Pulmonary artery endothelial cell (primary cell): ENCODE measurements at regions not wholly inside any gene's neighbourhood (a gene's known extent, or its start where the extent isn't known, plus 50 kb on each side); places are given as distances from the start of the nearest gene placed in this dataset.

Experiments used
- DNase-seq: peaks from one replicate; pipeline ENCODE4 v3.0.0-alpha.2; 2011; ENCODE audit warnings: low read depth, low spot score

DNA sequence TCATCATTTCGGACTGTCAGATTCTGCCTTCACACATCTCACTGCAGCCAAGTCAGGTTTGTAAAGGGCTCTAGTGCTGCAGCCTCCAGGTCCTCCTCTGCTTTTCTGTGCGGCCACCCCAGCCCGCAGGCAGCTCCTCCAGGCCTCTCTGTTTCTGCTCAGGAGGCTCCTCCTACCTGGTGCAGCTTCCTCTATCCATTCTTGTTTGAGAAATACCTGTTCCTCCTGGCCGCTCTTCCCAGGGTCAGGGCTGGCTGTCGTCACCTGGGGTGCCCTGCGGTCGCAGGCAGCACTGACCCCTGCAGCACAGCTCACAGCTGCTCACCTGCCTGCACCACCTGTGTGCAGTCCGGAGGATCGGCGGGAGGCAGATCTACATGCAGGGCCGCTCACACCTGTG is 387.7 kb upstream of the IRX4 start:
- no peak for DNase-seq

DNA sequence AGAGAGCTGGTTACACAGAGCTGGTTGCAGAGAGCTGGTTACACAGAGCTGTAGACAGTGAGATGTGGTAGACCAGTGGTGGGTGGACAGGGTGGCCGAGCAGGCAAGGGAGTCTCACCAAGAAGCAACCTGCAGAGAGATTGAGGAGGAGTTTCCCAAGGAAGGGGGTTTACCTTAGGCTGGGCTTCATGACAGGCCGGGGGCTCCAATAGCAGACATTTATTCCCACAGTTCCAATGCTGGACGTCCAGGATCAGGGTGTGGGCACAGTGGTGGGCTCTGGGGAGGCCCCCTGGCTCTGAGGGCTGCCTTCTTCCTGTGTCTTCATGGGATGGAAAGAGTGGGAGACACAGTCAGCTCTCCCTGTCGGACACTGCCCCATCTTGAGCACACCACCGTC is 386.9 kb upstream of the IRX4 start:
- no peak for DNase-seq

DNA sequence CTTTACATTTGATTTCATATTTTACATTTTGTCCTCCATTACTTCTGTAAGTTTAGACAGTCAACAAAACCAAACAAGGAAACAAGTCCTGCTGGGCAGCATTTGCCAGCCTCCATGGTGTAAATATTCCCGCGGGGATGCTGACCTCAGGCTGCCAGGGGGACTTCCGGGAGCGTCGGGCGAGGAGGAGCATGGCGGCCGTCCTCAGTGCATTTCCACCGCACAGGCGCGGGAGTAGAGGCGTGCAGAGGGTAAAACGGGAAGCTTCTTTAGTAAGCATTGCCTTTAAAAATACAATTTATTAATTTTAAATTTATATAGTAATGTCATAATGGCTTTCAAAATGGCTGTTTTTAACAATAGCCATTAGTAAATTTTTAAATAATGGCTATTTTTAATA is 385.3 kb upstream of the IRX4 start:
- DNase-seq = no peak

DNA sequence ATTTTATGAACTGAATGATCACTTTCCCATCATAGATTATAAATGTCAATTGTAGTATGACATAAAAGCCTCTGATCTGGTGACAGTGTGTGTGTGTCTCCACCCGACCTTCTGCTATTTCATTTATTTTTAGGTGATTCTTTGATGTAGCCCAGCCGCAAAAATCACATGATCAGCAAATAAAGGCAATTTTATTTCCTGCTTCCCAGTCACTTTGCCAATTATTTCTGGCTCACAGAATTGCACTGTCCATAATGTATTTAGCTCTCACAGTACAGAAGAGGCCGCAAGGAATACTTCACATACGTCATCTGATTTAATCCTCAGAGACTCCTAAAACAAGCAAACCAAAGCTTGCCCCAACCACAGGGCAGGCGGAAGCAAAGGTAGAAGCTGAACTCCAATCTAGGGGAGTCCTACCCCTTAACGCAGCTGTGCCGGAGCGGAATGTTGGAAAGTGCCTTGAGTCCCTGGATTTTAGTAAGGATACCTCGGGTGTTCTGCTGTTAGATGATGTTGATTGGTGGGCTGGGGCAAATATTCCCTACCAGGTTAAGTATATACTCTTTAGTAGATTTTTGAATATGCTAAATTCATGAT is 384.0 kb upstream of the IRX4 start:
- DNase-seq = no peak

DNA sequence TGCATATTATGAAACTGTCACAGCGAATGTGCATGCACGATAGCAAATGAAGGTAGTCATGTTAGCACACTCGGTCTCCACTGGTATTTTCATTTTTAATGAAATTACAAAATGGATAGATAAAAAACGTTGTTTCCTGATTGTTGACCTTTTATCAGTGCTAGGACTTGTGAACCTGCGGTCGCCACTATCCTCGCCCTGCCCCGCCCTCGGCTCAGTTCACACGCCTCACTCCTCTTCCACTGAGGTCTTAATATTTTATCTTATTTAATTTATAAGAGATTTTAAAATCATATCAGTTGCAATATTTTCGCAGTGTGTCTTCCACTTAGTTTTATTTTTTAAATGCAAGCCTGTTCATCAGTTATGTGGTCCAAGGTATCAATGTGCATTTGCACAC is 382.6 kb upstream of the IRX4 start:
- no peak for DNase-seq

DNA sequence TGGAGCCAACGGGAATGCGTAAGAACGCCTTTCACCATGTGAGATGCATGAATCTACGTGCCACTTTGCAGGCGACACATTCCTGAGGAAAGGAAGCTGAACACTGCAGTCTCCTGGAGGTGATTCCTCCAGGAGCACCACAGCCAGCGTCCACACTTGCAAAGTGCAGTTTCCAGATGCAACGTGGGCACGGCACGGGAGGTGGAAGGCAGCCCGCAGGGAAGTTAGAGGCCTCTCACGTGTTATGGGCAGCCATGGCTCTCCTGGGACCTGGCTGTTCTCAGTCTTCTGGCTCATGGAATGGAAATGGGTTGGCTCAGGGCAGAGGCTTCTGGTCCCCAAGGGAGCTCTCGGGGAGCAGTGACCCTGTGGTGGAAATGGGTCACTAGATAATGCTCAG is 381.0 kb upstream of the IRX4 start:
- DNase-seq = no peak

DNA sequence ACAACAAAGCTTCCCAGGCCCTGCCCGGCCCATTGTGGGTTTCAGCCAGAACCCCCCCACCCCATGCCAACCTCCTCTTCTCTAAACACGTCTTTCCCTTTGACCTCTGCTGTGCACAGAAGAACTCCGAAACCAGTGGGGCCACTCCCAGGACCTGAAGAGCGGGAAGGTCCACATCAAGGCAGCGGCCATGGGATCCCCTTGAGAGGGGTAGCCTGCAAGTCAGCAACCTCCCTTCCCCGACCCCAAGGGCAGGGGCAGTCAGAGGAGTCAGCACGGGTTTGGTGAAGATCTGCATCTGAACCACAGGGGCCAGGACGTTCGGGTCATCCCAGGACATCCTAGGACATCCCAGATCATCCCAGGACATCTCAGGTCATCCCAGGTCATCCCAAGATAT is 379.9 kb upstream of the IRX4 start:
- no peak for DNase-seq

DNA sequence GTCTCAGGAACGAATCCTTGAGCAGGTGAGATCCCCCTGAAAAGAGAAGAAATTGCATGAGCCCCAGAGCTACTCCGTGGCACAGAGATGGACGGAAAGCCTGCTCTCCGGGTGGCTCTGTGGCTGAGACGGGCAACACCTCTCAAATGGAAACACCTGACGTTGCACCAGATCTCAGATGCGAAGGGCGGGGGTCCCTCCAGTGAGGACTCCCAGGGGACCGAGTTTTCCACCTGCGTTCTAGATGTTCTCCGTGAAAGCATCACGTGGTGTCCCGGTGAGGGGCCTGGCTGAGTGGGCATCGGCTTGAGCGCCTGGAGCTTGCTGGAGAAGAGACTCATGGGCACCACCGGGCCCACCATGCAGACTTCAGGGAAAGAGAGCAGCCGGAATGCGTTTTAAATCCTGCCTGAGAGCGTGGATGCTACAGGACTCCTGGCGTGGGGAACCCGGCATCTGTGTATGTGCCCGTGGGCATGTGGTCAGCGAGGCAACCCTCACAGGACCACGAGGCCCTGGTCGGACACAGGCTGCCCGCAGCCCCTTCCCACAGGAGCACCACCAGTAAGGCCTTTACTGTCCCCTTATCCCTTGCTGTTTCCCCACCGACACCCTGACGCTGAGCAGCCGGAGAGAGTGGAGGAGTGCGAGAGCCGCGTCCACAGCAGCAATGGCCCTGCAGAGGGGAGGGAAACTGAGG is 378.4 kb upstream of the IRX4 start:
- no peak for DNase-seq

DNA sequence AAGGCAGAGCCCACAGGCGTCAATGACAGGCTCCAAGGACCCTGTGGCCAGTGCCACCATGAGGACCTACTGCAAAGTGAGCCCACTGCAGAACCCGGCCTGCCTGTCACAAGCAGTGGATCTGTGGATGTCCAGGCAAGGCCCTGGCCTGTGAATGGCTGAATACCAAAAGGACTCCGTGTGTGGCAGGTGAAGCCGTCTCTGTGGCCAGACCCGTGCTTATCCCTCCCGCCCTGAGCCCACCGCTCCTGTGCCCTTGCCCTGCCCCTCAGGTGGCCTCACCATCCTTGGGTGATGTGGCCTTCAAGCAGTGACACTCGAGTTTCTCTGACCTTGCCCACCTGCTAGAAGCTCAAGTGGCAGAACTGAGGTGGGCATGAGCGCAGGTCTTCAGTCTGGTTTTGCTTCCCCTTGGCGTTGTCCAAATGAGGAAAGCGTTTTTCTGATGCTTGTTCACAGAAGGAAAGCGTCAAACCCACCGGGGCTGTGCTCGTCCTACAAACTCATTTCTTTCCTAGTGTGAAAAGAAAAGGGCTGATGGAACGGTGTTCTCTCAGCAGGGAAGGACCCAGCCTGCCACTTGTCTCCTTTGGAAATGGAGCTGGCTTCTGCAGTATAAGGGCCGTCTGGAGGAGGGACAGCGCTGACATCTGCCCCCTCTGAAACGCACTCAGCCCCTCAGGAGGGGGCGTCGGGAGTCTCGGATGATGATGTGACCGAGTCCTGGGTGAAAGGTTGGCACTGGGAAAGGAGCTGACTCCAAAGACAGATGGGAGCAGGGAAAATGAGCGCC is 377.7 kb upstream of the IRX4 start:
- DNase-seq = no peak

DNA sequence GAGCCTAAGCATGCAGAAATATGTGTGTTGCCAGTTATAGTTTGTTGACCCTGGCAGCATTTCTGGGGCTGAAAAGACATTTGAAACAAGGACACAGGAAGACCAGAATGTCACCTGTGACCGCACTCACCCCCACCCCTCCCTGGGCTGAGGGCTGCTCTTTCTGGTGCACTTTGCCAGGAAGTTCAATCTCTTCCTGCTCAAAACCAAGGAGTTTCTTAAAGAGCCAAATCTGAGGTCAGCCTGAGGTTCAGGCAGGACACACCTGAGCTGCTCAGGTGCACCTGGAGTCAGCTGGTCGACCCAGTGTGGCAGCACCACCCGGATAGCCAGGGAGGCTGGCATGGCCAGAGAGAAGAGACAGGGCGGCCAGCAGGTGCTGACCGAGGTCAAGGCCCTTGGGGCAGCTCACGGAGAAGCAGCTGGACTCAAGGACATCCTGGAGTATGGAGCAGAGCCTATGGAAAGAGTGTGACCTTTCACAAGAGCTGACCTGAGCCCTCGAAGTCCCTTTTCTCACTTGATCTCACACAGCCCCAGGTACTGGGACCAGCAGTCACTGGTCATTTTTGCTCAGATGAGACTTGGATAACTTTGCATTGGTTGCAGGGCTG is 376.9 kb upstream of the IRX4 start:
- no peak for DNase-seq

DNA sequence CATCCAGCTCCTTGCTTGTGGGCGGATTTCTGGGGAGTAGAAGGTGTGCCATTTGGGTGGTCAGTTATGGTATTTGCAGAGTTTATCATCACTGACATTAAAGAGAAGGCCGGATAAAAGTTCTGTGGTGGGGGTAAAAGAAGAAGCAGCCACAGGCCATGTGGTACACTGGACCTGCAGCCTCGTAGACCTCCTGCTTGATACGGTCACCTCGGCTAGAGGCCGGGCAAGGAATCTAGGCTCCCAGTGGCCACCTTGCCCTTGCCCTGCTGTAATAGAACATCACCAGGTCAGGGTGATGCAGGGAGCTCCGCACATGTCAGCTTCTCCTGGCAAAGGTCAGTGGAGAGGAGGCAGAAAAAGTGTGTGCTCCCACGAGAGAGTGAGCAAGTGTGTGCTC is 376.1 kb upstream of the IRX4 start:
- no peak for DNase-seq

DNA sequence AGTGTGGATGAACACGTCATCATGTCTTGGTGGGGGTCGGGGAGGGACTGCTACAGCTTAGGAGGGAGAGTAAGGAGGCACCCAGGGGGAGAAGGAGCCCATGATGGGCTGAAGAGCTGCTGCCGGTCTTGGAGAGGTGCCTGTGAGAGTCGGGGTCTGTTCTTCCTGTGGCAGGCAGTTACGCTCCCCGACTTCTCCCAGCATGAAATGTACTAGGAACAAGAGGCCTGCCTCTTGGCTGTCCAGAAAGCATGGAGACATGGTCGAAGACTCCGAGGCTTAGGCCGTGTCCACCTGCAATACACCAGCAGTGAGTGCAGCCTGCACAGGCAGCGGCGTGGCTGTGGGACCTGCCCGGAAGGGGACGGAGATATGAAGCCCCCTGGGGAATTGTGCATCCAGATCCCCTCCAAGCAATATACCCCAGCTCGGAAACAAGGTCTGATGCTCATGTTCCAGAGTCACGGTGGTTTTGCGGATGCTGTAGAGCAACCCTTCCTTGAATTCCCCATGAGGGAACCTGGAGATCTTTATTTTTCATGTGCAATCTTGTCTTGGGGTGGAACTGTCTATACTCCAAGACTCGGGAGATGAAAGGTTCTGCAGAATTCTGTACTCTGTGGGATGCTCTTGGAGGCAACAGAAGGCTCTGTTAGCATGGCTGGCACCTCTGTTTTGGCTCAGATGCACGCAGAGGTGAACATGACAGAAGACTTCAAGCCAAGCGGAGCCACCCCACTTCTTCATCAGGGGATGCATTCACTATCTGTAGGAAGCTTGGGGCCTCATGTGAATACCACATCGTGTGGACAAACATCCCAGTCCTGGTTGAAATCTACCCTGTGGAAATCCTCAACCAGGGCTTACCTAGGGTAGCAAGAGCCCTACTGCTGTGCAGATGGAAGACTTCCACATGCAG is 374.9 kb upstream of the IRX4 start:
- DNase-seq = no peak

DNA sequence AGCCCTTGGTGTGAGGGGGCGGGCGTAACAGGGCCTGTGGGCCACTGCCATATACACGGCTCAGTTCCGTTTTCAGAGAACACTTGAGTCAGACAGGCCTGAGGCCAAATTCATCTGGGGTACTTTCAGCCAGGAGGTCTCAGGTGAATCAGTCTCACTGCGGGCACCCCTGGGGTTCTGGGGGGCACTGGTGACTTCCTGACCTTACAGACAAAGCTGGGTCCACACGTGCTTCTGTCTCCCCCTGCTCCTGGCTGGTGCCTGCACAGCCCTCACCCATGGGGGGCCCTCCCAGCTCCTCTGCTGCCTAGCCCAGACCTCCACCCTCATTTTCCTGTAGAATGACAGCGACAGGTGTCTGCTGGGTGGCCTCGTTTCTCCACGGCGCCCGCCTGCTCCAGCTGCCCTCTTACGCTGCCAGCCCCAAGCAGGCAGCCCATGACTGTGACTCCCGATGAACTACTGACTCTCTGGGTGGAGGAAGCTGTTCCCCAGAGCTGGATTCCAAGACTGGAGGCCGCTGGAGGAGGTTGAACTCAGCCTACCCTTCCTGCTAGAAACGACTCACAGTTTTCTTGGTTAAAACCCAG is 374.1 kb upstream of the IRX4 start:
- DNase-seq = no peak

DNA sequence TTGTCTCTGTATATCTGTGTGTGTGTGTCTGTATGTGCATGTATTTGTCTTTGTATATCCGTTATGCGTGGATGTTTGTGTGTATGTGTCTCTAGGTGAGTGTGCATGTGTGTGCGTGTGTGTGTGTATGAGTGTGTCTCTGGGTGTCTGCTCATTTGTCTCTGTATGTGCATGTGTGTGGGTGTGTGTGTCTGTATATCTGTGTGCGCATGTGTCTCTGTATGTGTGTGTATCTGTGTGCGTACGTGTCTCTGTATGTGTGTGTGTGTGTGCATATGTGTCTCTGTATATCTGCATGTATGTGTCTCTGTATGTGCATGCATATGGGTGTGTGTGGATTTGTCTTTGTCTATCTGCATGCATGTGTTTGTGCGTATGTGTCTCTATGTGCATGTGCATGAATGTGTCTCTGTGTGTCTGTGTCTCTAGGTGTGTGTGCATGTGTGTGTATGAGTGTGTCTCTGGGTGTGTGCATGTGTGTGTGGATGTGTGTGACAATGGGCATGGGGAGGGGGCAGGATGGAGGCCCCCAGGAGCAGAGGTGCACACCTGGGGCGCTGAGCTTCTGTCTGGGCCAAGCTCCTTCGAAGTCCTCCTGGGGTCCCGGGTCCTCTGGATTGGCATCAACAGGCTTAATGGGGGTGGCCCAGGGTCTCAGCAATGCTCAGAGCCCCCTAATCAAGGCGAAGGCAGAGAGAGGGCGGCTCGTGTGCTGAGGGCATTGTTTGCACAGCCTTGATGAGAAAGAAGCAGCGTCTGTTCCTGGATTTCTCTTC is 373.4 kb upstream of the IRX4 start:
- no peak for DNase-seq

DNA sequence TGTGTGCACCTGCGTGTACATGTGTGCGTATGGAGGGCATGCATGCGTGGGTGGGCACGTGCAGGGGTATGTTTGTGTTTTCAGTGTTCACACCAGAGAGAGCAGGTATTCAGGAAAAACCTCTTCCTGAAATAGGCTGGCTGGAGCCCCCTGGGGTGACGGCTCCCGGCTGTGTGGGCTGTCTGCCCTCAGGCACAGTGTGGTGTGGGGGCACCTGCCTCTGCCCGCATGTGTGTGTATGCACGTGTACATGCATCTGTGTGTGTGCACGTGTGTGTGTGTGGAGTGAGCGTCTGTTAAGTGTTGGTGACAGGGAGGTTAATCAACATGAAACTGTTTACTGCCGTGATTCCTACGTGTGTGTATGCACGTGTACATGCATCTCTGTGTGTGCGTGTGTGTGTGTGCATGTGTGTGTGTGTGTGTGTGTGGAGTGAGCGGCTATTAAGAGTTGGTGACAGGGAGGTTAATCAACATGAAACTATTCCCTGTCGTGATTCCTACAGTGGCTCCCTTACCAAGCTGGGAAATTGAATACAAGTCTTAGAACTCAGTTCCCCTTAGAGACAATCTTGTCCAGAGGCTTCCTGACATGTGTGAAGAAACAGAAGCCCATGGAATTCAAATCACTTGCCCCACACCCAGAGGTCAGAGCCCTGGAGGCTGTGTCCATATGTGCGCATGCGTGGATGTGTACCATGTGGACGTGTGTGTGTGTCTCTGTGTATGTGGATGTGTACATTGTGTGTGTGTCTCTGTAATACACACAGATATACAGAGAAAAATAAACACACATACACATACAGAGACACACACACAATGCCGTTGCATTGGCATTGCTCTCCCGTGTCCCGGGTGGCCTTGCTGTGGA is 372.4 kb upstream of the IRX4 start:
- no peak for DNase-seq

DNA sequence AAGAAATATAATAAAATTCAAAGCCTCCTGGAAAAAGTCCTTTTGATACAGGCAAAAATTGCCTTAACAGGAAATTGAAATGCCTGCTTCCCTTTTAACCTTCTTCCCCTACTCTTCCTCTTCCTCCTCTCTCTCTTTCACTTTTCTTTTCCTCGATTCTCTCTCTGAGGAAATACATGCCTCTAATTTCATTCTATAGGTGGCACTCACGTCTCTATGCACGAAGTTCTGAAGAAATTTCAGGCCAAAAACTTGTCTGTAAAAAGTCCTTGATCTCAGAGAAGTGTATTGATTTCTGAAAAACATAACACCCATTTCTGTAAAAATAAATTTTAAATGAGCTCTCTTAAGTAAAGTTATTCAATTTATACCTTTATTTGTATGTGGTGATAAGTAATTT is 371.7 kb upstream of the IRX4 start:
- DNase-seq = no peak

DNA sequence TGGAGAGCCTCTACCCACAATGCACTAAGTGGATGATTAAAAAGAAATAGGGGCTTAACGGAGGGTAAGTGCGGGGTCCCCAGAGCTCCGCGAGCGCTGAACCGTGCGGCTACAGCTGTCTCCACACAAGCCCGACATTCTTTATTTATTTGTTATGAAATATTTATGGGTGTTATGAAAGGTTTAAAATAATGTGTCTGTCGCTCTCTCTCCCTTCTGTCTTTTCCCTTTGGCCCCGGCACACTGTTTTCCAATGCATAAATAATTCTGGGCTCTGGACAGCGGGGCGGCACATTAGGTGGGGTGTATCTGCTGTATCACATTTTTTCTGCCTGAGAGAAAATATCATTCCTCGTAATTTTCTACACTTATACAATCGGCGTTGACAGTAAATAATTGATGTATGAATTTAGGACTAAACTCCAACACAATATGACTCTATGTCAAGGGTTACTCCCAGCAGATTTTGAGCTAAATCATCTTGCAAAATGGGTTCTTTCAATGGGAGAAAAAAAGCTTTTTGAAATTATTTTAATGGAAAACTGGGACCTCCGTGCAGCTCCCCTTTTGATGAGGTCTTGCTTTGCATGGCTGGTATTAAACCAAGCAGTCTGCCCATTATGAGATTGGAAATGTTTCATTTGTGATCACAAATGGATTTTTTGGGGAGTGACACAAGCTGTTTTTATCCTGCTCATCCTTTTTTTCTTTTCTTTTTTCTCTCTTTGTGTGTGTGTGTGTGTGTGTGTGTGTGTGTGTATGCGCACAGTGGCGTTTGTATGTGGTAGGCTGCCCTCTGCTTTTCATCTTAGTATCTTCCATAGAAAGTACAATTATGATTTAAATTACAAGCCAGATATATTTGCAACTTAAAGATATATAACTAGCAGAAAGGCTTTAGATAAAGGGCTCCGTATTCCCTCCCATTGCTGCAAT is 370.6 kb upstream of the IRX4 start:
- DNase-seq = no peak

DNA sequence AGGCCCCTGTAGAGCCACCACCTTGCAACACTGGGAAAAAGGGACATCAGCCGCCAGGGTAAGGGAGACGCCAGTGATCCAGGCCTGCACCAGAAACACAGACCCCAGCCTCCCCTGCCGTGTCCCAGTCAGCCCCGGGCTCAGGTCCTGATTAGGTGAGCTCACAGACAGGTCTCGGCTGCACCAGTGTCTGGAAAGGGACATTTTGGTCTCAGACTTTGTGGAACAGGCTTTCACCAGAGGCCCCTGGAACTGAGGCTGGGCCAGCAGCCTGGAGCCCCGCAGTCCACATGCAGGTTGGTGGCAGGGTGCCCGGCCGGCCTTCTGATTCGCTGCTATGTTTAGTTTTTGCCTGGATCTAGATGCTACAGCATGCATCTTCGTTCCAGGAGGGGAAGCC is 369.0 kb upstream of the IRX4 start:
- DNase-seq = no peak
